NCI-H2196 (cell line): ENCODE measurements at regions not wholly inside any gene's neighbourhood (a gene's known extent, or its start where the extent isn't known, plus 50 kb on each side); places are given as distances from the start of the nearest gene placed in this dataset.

Experiments
- DNase-seq: peaks from one replicate; lab custom pipeline; 2025; ENCODE audit not compliant: unreplicated experiment; lab: John Stamatoyannopoulos, UW

DNA sequence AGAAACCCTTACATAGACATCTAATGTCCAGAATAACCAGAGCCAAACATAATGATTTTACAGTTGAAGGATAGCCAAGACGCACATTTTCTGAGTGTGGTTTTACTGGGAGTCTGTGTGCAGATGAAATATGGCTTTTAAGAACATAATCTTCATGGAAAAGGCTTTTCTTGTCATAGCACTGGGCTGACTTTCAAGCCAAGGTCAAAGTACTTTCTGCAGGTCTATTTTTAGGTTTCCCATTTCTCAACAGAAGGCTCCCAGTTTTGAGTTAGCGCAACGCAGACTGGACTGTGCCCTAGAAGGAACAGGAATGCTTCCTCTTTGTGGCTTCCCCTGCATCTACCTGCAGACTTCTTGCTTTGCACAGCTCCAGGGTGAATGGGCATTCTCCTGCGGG is 92.3 kb upstream of the UPP2 start:
- DNase-seq = no peak

- DNase-seq = peak; percentile 49
These were observed 94.5 kb upstream of the UPP2 start for GRCh38 chr2:158006961-158007719.

GRCh38 chr2:158004126-158004764 is 97.4 kb upstream of the UPP2 start:
- no peak for DNase-seq

- DNase-seq = no peak
These were observed 99.6 kb upstream of the UPP2 start for GRCh38 chr2:158002079-158002478.

DNA sequence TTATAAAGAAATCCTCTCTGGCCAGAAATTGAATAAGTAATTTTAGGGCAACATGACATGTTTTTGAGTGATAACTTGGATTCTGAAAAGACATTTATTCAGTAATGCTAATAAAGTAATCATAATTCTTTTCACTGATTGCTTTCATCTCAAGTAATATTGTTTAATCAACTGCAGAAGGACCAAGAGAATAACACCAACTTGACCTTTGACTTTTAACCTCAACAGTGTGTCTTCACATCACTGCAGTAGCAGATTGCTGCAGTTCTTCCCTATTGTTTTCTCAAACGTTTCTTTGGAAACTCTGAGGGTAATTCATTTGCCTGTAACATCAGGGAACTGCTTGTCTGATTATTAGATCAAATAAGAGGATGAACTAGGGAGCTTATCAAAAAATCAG is 104.9 kb upstream of the UPP2 start:
- no peak for DNase-seq

- no peak for DNase-seq
These were observed 106.6 kb upstream of the UPP2 start for GRCh38 chr2:157995117-157995516.

DNA sequence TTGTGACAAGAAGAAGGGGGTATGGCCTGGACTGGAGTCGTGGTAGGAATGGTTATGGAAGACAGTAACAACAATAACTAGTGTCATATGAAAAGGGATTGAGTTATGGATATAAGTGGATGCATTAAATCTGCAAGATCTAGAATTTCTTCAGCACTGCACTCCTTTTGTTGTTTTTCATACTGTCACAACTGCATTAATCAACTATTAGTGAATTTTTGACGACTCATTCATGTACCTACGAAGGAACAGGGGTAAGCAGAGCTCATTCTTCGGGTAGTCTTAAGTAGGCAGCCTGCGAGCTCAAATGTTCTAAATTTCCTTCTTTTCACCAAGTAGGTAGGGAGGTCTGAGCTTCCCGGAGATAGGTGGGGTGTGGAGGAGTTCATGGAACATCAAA is 109.7 kb upstream of the UPP2 start:
- no peak for DNase-seq

DNA sequence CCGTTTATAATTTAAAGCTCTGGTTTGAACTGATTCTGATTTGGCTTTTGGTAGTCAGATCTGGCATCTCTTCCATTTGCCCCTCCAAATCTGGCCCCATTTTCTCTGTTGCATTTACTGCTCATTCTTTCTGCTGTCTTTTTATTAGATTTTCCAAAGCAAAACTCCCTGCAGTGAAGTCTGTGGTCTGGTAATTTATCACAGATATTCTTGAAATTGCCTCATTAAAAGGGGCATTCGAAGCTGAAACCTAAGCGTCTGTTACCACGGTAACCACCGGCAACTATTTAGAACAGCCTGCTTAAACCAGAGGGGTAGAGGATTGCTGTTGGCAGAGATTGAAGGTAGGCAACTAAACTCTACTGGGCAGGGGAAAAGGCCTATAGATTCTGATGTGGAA is 111.5 kb upstream of the UPP2 start:
- DNase-seq = peak; percentile 11

- DNase-seq = no peak
These were observed 112.4 kb upstream of the UPP2 start for GRCh38 chr2:157989227-157989626.

- no peak for DNase-seq
These were observed 110.6 kb upstream of the ACVR1 start for GRCh38 chr2:157986761-157987160.

- DNase-seq = no peak
These were observed 108.7 kb upstream of the ACVR1 start for GRCh38 chr2:157984866-157985265.

DNA sequence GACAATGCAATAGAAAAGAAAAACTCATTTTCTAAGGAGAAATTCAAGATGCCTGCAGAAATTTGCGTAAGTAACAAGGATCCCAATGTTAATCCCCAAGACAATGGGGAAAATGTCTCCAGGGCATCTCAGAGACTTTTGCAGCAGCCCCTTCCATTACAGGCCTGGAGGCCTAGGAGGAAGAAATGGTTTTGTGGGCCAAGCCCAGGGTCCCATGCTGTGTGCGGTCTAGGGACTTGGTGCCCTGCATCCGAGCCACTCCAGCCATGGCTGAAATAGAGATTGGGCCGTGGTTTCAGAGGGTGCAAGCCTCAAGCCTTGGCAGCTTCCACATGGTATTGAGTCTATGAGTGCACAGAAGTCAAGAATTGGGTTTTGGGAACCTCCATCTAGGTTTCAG is 103.9 kb upstream of the ACVR1 start:
- no peak for DNase-seq

- no peak for DNase-seq
These were observed 95.6 kb upstream of the ACVR1 start for GRCh38 chr2:157971702-157972101.

GRCh38 chr2:157967856-157968255 is 91.7 kb upstream of the ACVR1 start:
- DNase-seq = no peak

GRCh38 chr2:157959249-157959648 is 83.1 kb upstream of the ACVR1 start:
- DNase-seq = no peak

- no peak for DNase-seq
These were observed 81.5 kb upstream of the ACVR1 start for GRCh38 chr2:157957596-157957995.

GRCh38 chr2:157952558-157952957 is 76.4 kb upstream of the ACVR1 start:
- DNase-seq = no peak

- DNase-seq = no peak
These were observed 72.7 kb upstream of the ACVR1 start for GRCh38 chr2:157948856-157949255.

DNA sequence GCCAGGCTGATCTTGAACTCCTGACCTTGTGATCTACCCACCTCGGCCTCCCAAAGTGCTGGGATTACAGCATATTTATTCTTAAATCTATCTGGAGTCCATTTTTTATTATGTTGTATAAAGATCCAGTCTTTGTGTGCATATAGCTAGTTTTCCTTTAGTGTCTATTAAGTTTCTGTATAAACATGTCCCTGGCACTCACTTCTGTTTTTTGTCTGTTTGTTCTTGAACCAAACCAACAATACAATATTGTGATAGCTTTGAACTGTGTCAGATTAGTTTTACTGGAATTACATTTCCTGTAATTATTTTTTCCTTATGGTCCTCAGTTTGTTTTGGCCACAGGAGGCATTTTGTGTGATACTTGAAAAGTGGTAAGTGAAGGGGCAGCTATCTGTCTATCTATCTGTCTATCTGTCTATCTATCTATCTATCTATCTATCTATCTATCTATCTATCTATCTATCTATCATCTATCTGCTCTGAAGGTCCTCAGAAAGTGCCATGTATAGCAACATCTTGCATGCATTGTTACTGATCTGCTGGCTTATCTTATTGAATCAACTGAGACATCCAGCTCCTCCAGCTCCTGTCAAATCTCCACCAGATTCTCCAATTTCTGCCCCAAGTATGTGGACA is 70.9 kb upstream of the ACVR1 start:
- DNase-seq = peak; percentile 2

GRCh38 chr2:157940024-157940423 is 63.9 kb upstream of the ACVR1 start:
- no peak for DNase-seq

DNA sequence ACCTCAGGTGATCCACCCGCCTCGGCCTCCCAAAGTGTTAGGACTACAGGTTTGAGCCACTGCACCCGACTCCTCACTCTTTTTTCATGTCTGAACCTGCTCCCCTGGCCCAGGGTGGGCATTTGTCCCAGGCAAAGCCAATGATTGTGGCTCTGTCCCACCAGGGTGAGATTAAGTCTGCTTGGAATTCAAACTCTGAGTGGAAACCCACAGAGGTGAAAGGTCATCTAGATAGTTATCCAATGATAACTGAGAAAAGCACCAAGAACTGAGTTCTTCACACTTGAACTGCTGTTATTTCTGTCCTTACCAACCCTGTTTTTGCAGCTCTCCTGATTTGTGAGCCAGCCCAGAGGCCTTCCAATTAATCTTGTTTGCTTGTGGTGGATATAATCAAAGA is 62.4 kb upstream of the ACVR1 start:
- no peak for DNase-seq

DNA sequence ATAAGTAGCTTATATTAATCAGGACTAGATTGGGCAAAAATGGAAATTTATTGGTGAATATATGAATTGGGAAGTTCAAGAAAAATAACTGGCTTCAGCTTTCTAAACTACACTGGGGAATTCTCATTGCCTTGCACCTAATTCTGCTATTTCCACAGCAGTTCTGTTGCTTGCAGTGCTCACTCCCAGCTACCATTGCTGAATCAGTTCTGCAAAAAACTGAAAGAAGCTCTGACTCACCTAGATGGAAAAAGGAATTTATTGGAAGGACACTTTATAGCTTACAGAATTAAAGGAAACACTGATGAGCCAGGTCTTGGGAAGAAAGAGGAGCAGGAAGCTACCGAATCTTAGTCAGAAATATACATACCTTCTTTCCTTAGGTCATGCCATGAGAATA is 60.3 kb upstream of the ACVR1 start:
- DNase-seq = no peak
